PC-9 (cell line): ENCODE measurements at regions not wholly inside any gene's neighbourhood (a gene's known extent, or its start where the extent isn't known, plus 50 kb on each side); places are given as distances from the start of the nearest gene placed in this dataset.

Source experiments
- EZH2 ChIP-seq: fragments of 200-600 bp; sonication (generic); IDR thresholded peaks from 2 replicates; pipeline ENCODE4 v1.8.0; 2017; ENCODE audit warnings: antibody characterized with exemption, low read depth
- TF ChIP-seq, protein P1 (sequence below): fragments of 200-600 bp; sonication (generic); conservative IDR thresholded peaks from 2 replicates; pipeline ENCODE4 v1.6.1; 2017; ENCODE audit warnings: mixed run types, antibody characterized with exemption, mild to moderate bottlenecking, moderate library complexity

DNA sequence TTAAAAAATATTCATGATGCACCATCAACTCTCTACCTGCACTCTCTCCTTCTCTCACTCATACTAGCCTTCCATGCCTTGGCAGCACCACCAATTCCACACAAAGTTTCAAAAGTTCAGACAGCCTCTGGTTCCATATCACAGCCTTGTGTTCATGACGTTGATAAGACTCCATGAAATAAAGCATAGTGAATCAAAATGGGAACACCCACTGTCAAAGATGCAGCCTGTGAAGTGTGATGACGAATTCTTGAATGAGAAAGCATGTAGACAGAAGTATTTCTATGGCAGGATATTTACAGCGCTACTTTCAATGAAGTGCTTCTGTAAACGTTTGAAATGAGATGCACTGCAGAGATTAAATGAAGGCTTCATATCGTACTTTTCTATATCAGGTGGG, 77.3 kb upstream of the FERMT1 start:
- TF ChIP-seq, protein P1, sequence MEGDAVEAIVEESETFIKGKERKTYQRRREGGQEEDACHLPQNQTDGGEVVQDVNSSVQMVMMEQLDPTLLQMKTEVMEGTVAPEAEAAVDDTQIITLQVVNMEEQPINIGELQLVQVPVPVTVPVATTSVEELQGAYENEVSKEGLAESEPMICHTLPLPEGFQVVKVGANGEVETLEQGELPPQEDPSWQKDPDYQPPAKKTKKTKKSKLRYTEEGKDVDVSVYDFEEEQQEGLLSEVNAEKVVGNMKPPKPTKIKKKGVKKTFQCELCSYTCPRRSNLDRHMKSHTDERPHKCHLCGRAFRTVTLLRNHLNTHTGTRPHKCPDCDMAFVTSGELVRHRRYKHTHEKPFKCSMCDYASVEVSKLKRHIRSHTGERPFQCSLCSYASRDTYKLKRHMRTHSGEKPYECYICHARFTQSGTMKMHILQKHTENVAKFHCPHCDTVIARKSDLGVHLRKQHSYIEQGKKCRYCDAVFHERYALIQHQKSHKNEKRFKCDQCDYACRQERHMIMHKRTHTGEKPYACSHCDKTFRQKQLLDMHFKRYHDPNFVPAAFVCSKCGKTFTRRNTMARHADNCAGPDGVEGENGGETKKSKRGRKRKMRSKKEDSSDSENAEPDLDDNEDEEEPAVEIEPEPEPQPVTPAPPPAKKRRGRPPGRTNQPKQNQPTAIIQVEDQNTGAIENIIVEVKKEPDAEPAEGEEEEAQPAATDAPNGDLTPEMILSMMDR = no peak
- TF ChIP-seq EZH2 = no peak
